ENCODE measurements at regions not wholly inside any gene's neighbourhood (a gene's known extent, or its start where the extent isn't known, plus 50 kb on each side); places are given as distances from the start of the nearest gene placed in this dataset.

GRCh38 chr12:58528271-58528670, 392.0 kb downstream of the LRIG3 start:
- Histone ChIP-seq H3K4me1 (ENCODE audit: low read depth) (no peaks in the 10 kb centered on the region), H3K4me3 (no peak overlapping the region), H3K9me3 (no peaks in the 10 kb centered on the region), H3K36me3 (ENCODE audit: low read depth) (no peaks in the 10 kb centered on the region)
- TF ChIP-seq CTCF (IDR thresholded peaks at IDR 0.05): no peak
- no peak for ATAC-seq
- DNase-seq: no peak
- intact Hi-C loops (cut with DNase I, micrococcal nuclease): no loop called here

DNA sequence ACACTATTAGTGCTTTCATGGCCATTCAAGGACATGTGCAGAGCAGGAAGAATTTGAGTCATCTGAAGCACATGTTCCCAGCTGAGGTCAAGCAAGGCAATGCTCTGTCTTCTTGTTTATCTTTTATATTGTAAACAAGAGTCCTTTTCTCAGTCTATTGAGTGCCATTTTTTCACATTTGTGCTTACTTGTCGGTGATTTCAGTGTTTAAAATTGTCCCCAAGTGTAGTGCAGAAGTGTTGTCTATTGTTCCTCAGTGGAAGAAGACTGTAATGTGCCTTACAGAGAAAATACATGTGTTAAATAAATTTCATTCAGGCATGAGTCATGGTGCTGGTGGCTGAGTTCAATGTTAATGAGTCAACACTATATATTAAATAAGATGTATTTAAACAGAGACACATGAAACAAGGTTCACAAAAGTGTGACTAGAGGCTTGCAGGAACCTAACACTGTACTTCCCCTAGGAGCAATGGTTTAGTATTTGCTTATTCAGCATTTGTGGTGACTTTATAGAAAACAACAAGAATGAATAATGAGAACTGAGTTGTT, 391.1 kb downstream of the LRIG3 start:
- Histone ChIP-seq H3K36me3 (ENCODE audit: low read depth) (no peaks in the 10 kb centered on the region), H3K4me3 (no peak overlapping the region), H3K4me1 (ENCODE audit: low read depth) (no peaks in the 10 kb centered on the region), H3K9me3 (no peaks in the 10 kb centered on the region)
- DNase-seq: no peak
- ATAC-seq: peak; percentile 31
- TF ChIP-seq CTCF (IDR thresholded peaks at IDR 0.05): no peak
- intact Hi-C loops (cut with DNase I, micrococcal nuclease): no loop called here

DNA sequence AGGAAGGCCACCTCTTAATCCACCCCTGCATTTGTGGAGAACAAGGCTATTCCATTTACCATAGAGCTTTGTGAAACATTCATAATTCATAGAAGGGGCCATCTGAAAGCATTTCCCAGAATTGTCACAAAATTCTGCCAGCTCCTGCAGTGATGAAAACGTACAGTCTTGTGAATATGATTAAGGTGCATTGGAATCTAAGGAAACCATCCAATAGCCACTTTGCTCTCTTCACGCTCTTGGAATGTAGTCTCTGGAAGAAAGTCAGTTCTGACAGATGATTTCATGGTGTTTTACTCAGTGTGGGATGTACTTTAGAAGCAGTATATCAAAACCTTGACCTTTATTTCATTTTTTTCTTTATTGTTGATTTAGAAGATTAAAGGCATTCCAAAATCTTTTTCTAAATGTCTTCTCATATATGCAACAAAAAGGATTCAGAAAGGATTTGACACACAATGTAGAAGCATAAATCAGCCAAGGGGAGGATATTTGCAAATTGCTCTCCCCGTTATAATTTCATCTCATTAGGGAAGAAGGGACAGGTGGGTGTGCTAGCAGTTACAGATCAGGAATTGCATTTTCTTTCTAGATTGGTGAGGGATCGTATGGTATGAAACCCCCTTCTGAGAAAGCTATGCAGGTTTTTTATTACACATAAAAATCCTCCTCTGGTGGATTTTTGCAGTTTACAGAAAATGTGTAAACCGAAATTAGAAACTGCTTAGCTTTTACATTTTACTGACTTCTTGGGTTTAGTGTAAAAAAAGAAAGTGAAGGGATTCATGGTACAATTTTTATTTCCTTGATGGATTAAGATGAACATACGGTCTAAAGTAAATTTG, 390.2 kb downstream of the LRIG3 start:
- Histone ChIP-seq H3K36me3 (ENCODE audit: low read depth) (no peaks in the 10 kb centered on the region), H3K4me1 (ENCODE audit: low read depth) (no peaks in the 10 kb centered on the region), H3K9me3 (no peaks in the 10 kb centered on the region), H3K4me3 (no peak overlapping the region)
- TF ChIP-seq CTCF (IDR thresholded peaks at IDR 0.05): no peak
- peak; percentile 28 for ATAC-seq
- intact Hi-C loops (cut with DNase I, micrococcal nuclease): no loop called here
- DNase-seq: no peak

DNA sequence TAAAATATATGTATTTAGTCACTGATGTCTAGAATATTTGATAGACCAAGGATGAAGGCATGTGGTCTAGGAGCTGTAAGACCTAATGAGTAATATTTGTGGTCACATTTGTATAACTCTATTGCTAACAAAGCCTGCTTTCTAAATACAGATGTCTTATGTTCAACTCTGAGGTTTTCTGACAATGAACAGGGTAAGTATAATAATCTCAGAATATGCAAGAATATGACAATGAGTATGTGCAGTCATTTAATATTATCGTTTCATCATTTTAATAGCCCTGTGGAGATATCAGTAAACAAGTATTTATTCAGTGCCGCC, 389.6 kb downstream of the LRIG3 start:
- ATAC-seq: no peak
- intact Hi-C loops (cut with DNase I, micrococcal nuclease): no loop called here
- Histone ChIP-seq H3K36me3 (ENCODE audit: low read depth) (no peaks in the 10 kb centered on the region), H3K4me1 (ENCODE audit: low read depth) (no peaks in the 10 kb centered on the region), H3K9me3 (no peaks in the 10 kb centered on the region), H3K4me3 (no peak overlapping the region)
- TF ChIP-seq CTCF (IDR thresholded peaks at IDR 0.05): no peak
- no peak for DNase-seq

DNA sequence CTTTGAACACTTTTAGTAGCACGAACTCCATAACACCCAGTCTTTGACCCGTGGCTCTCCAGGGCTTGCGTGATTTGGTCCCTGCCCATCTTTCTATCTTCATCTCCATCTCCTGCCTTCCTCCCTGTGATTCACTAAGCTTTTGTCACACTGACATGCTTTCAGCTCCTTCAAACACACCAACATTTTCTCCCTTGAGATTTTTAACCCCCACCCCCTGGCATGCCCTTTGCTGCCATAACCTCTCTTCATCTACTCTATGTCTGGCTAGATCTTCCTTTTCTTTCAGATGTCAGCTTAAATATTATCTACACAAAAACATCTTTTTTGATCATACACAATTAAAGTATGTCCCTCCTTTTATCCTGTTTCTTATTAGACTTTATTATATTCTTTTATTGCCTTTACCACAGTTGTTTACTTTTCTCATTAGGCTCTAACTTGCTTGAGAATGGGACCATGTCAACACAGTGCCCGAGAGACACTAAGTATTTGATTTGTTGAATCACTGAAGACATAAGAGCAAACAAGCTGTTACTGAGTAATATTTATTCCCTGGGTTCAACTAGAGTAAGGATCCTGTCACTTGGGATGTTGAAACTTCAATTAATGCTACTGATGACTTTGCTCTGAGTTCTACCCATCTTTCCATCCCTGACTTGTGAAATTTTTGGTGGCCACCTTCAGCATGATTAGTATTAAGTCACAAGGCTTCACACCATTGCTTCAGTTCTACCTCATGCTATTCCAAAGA, 387.3 kb downstream of the LRIG3 start:
- Histone ChIP-seq H3K9me3 (no peaks in the 10 kb centered on the region), H3K4me1 (ENCODE audit: low read depth) (peaks cover 3% of the 10 kb centered on the region), H3K4me3 (no peak overlapping the region), H3K36me3 (ENCODE audit: low read depth) (no peaks in the 10 kb centered on the region)
- no peak for TF ChIP-seq CTCF (IDR thresholded peaks at IDR 0.05)
- intact Hi-C loops (cut with DNase I, micrococcal nuclease): no loop called here
- DNase-seq: no peak
- no peak for ATAC-seq
